SU-DHL-6 (cell line): ENCODE measurements at regions not wholly inside any gene's neighbourhood (a gene's known extent, or its start where the extent isn't known, plus 50 kb on each side); places are given as distances from the start of the nearest gene placed in this dataset.

Source experiments
- EZH2phosphoT487 ChIP-seq: fragments of 200-600 bp; sonication (generic), shearing (Covaris generic); conservative IDR thresholded peaks from 2 replicates; pipeline ENCODE4 v1.6.1; 2018; ENCODE audit warnings: mild to moderate bottlenecking, antibody characterized with exemption, low read length, moderate library complexity, mixed read lengths
- TF ChIP-seq, protein P1 (sequence below): fragments of 200-600 bp; sonication (generic); IDR thresholded peaks from one replicate; pipeline ENCODE4 v1.5.1; 2017; ENCODE audit warnings: antibody characterized with exemption, mild to moderate bottlenecking, low read length, moderate library complexity; ENCODE audit not compliant: insufficient read depth, poor library complexity, severe bottlenecking

DNA sequence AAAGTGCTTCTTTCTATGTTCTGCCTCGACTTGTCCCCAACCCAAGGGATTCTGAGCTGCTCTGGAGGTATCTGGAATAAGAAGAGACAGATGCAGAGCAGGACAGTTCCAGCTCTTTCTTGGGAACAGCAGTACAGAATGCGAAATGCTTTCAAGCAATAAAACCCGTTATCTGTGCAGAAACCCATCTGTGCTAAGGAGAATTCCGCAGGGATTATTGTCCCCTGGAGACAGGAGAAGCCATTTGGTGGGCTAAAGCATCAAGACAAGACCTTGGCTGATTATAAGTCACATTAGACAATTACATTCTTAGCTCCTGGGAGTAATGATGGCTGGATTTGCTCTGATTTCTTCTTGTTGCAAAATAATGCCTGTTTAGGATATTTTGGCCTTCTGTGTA, 185.4 kb upstream of the GLI2 start:
- TF ChIP-seq, protein P1, sequence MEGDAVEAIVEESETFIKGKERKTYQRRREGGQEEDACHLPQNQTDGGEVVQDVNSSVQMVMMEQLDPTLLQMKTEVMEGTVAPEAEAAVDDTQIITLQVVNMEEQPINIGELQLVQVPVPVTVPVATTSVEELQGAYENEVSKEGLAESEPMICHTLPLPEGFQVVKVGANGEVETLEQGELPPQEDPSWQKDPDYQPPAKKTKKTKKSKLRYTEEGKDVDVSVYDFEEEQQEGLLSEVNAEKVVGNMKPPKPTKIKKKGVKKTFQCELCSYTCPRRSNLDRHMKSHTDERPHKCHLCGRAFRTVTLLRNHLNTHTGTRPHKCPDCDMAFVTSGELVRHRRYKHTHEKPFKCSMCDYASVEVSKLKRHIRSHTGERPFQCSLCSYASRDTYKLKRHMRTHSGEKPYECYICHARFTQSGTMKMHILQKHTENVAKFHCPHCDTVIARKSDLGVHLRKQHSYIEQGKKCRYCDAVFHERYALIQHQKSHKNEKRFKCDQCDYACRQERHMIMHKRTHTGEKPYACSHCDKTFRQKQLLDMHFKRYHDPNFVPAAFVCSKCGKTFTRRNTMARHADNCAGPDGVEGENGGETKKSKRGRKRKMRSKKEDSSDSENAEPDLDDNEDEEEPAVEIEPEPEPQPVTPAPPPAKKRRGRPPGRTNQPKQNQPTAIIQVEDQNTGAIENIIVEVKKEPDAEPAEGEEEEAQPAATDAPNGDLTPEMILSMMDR = no peak
- TF ChIP-seq EZH2phosphoT487 = no peak
